ENCODE measurements at regions not wholly inside any gene's neighbourhood (a gene's known extent, or its start where the extent isn't known, plus 50 kb on each side); places are given as distances from the start of the nearest gene placed in this dataset.

GRCh38 chr12:75704208-75704607 is 192.8 kb upstream of the KRR1 start:
- no peaks in the 10 kb centered on the region for H3K27me3 ChIP-seq (ENCODE audit: control insufficient read depth, insufficient read depth, low read length)
- H2BK120ac ChIP-seq (ENCODE audit: low read depth, low read length) = peak overlapping the region; percentile 70; the same call in 1 of the 2 replicates
- no peak overlapping the region for H3K9ac ChIP-seq (ENCODE audit: low read depth, low read length)
- TF ChIP-seq RFX5 (IDR thresholded peaks at IDR 0.05; ENCODE audit: low read depth, low read length) (no peak), RCOR1 (IDR thresholded peaks at IDR 0.05; ENCODE audit: insufficient replicate concordance, low read length) (no peak), SMC3 (IDR thresholded peaks at IDR 0.05; ENCODE audit: low read depth, low read length) (no peak), RAD21 (IDR thresholded peaks at IDR 0.05; ENCODE audit: low read length) (no peak), POLR2A (IDR thresholded peaks at IDR 0.05; ENCODE audit: low read depth, low read length) (no peak), BHLHE40 (IDR thresholded peaks at IDR 0.05; ENCODE audit: low read depth, low read length) (no peak), MAFK (IDR thresholded peaks at IDR 0.05; ENCODE audit: low read depth, low read length) (no peak), MXI1 (IDR thresholded peaks at IDR 0.05; ENCODE audit: borderline replicate concordance, low read depth, low read length) (no peak), CHD1 (IDR thresholded peaks at IDR 0.05; ENCODE audit: low read depth, low read length) (no peak)
- TF ChIP-seq, protein P1, sequence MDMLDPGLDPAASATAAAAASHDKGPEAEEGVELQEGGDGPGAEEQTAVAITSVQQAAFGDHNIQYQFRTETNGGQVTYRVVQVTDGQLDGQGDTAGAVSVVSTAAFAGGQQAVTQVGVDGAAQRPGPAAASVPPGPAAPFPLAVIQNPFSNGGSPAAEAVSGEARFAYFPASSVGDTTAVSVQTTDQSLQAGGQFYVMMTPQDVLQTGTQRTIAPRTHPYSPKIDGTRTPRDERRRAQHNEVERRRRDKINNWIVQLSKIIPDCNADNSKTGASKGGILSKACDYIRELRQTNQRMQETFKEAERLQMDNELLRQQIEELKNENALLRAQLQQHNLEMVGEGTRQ (IDR thresholded peaks at IDR 0.05; ENCODE audit: low read depth, low read length) = no peak
- TF ChIP-seq, protein P2, sequence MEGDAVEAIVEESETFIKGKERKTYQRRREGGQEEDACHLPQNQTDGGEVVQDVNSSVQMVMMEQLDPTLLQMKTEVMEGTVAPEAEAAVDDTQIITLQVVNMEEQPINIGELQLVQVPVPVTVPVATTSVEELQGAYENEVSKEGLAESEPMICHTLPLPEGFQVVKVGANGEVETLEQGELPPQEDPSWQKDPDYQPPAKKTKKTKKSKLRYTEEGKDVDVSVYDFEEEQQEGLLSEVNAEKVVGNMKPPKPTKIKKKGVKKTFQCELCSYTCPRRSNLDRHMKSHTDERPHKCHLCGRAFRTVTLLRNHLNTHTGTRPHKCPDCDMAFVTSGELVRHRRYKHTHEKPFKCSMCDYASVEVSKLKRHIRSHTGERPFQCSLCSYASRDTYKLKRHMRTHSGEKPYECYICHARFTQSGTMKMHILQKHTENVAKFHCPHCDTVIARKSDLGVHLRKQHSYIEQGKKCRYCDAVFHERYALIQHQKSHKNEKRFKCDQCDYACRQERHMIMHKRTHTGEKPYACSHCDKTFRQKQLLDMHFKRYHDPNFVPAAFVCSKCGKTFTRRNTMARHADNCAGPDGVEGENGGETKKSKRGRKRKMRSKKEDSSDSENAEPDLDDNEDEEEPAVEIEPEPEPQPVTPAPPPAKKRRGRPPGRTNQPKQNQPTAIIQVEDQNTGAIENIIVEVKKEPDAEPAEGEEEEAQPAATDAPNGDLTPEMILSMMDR (conservative IDR thresholded peaks at IDR 0.05; ENCODE audit: low read depth, low read length) = no peak
- TF ChIP-seq, protein P3, sequence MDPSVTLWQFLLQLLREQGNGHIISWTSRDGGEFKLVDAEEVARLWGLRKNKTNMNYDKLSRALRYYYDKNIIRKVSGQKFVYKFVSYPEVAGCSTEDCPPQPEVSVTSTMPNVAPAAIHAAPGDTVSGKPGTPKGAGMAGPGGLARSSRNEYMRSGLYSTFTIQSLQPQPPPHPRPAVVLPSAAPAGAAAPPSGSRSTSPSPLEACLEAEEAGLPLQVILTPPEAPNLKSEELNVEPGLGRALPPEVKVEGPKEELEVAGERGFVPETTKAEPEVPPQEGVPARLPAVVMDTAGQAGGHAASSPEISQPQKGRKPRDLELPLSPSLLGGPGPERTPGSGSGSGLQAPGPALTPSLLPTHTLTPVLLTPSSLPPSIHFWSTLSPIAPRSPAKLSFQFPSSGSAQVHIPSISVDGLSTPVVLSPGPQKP (IDR thresholded peaks at IDR 0.05; ENCODE audit: borderline replicate concordance, low read depth, low read length) = no peak
- H2BK15ac ChIP-seq (ENCODE audit: low read depth, low read length) = peak overlapping the region; percentile 83; the same call in 2 of the 3 replicates
- no peak for ATAC-seq (ENCODE audit: low read depth)
- no peak overlapping the region for H3K4me3 ChIP-seq (ENCODE audit: insufficient read depth, low read depth, low read length)
- no peaks in the 10 kb centered on the region for H3K9me3 ChIP-seq (ENCODE audit: control insufficient read depth, insufficient read depth, low read length)
- 0 out of 2 replicates have a peak overlapping the region, but pooled peaks have one; percentile 64 for H4K5ac ChIP-seq (ENCODE audit: low read depth, low read length)
- H3K56ac ChIP-seq (ENCODE audit: extremely low read depth, insufficient read depth, low read length) = no peak overlapping the region
- H3K36me3 ChIP-seq (ENCODE audit: control insufficient read depth, insufficient read depth, low read length) = no peaks in the 10 kb centered on the region
- peak overlapping the region; percentile 70; the same call in 1 of the 2 replicates for H3K18ac ChIP-seq (ENCODE audit: low read depth, low read length)
- H3K14ac ChIP-seq (replicated peaks; ENCODE audit: low read depth, low read length) = no peak overlapping the region
- no peak overlapping the region for H2AFZ ChIP-seq (replicated peaks; ENCODE audit: low read length, poor library complexity)
- no peaks in the 10 kb centered on the region for H3K79me1 ChIP-seq (ENCODE audit: low read depth in 1 of 2, low read length in 2 of 2)
- H2BK5ac ChIP-seq (ENCODE audit: low read depth, low read length, poor library complexity, severe bottlenecking) = no peak overlapping the region
- H3K4me2 ChIP-seq (ENCODE audit: low read depth, low read length) = no peak overlapping the region
- no peak overlapping the region; the same call in 1 of the 2 replicates for H3K27ac ChIP-seq (ENCODE audit: insufficient read depth, low read length)
- no peaks in the 10 kb centered on the region for H3K9me1 ChIP-seq (ENCODE audit: insufficient read depth, low read length)
- dilution Hi-C loops (cut with HindIII; ENCODE audit: low sequenced_read_pairs, unreplicated experiment) = no loop called here
- no peak overlapping the region for H2AK5ac ChIP-seq (ENCODE audit: low read depth, low read length)
- peak overlapping the region in 1 of 2 experiments; percentile 58; a peak in 1 of 4 replicates for H4K8ac ChIP-seq (ENCODE audit: low read depth in 2 of 2, low read length in 2 of 2)
- BruUV-seq (replicated peaks) = no TSS peak
- in situ Hi-C loops (cut with MboI; ENCODE audit: low sequenced_read_pairs) = no loop called here
- H3K4ac ChIP-seq (ENCODE audit: low read depth, low read length) = peak overlapping the region; percentile 28
- ChIA-PET POLR2A (ENCODE audit: unreplicated experiment) (no interaction called here), CTCF (no interaction called here)
- H2BK20ac ChIP-seq (ENCODE audit: low read depth, low read length) = peak overlapping the region; percentile 77; the same call in 1 of the 2 replicates
- intact Hi-C loops (cut with micrococcal nuclease) = no loop called here
- H2AK9ac ChIP-seq (replicated peaks; ENCODE audit: low read depth, low read length, poor library complexity) = no peak overlapping the region
- WGBS, 2 experiments (ENCODE audit: extremely low coverage in 2 of 2, insufficient read length in 1 of 2) = no CpG with 5 or more reads among the region's 3 CpGs
- no peaks in the 10 kb centered on the region for H4K20me1 ChIP-seq (ENCODE audit: insufficient read depth, low read length)
- no peak overlapping the region for H3K23ac ChIP-seq (ENCODE audit: low read depth, low read length)
- no peak overlapping the region; the same call in 1 of the 2 replicates for H4K91ac ChIP-seq (ENCODE audit: insufficient read depth, low read depth, low read length)
- no peak for DNase-seq
- peaks cover 6% of the 10 kb centered on the region for H3K4me1 ChIP-seq (ENCODE audit: control insufficient read depth, insufficient read depth, low read length)
